Smooth muscle cell (in vitro differentiated cells): ENCODE measurements at regions not wholly inside any gene's neighbourhood (a gene's known extent, or its start where the extent isn't known, plus 50 kb on each side); places are given as distances from the start of the nearest gene placed in this dataset.

Experiments used
- DNase-seq: peaks from one replicate; lab custom pipeline; 2025; ENCODE audit not compliant: unreplicated experiment; lab: John Stamatoyannopoulos, UW
- H2AFZ ChIP-seq: fragments of 200-600 bp; sonication (generic); 2 replicates; pipeline ENCODE4 v1.6.0; 2016; ENCODE audit warnings: antibody characterized with exemption, low read depth, mild to moderate bottlenecking
- H3F3A ChIP-seq: fragments of 200-600 bp; sonication (generic); 2 replicates; pipeline ENCODE4 v1.6.0; 2017; ENCODE audit warnings: antibody characterized with exemption, low read depth
- H3K27ac ChIP-seq: fragments of 200-600 bp; sonication (generic); 2 replicates; pipeline ENCODE4 v1.5.1; 2016; ENCODE audit warnings: low read depth, mild to moderate bottlenecking
- H3K27me3 ChIP-seq: fragments of 200-600 bp; sonication (generic); 2 replicates; pipeline ENCODE4 v1.6.1; 2016; ENCODE audit warnings: low read depth, mild to moderate bottlenecking
- H3K36me3 ChIP-seq: fragments of 200-600 bp; sonication (generic); 2 replicates; pipeline ENCODE4 v1.5.1; 2016; ENCODE audit warnings: low read depth
- H3K4me1 ChIP-seq: fragments of 200-600 bp; sonication (generic); 2 replicates; pipeline ENCODE4 v1.5.1; 2016; ENCODE audit warnings: low read depth
- H3K4me2 ChIP-seq: fragments of 200-600 bp; sonication (generic); 2 replicates; pipeline ENCODE4 v1.6.0; 2016; ENCODE audit warnings: mild to moderate bottlenecking
- H3K4me3 ChIP-seq: fragments of 200-600 bp; sonication (generic); 2 replicates; pipeline ENCODE4 v1.5.1; 2016; ENCODE audit warnings: mild to moderate bottlenecking
- H3K79me2 ChIP-seq: fragments of 200-600 bp; sonication (generic); 2 replicates; pipeline ENCODE4 v1.6.0; 2016; ENCODE audit warnings: low read depth, mild to moderate bottlenecking
- H3K9ac ChIP-seq: fragments of 200-600 bp; sonication (generic); 2 replicates; pipeline ENCODE4 v1.6.0; 2016; ENCODE audit warnings: low read depth
- H3K9me3 ChIP-seq: fragments of 200-600 bp; sonication (generic); replicated peaks from 2 replicates; pipeline ENCODE4 v1.5.1; 2016; ENCODE audit warnings: low read depth
- H4K20me1 ChIP-seq: fragments of 200-600 bp; sonication (generic); 2 replicates; pipeline ENCODE4 v1.6.0; 2016; ENCODE audit warnings: low read depth
- WGBS: methylation state at CpG from one replicate; pipeline ENCODE4 v1.1.7; 2016; ENCODE audit warnings: low lambda C conversion rate; 5-methylcytosine and 5-hydroxymethylcytosine counted together
- TF ChIP-seq, protein P1 (sequence below): fragments of 200-600 bp; sonication (generic); IDR thresholded peaks from 2 replicates; pipeline ENCODE4 v1.5.1; 2017; ENCODE audit warnings: borderline replicate concordance, mild to moderate bottlenecking, antibody characterized with exemption; ENCODE audit not compliant: insufficient read depth, poor library complexity, severe bottlenecking

GRCh38 chr2:84271977-84272376, 187.1 kb downstream of the SUCLG1 start:
- Histone ChIP-seq H3K27me3 (no peaks in the 10 kb centered on the region), H3K27ac (no peak overlapping the region), H3K36me3 (no peaks in the 10 kb centered on the region), H4K20me1 (no peaks in the 10 kb centered on the region), H3F3A (no peaks in the 10 kb centered on the region), H3K79me2 (no peaks in the 10 kb centered on the region), H3K4me2 (no peak overlapping the region), H3K4me3 (no peak overlapping the region), H2AFZ (no peak overlapping the region), H3K9me3 (no peaks in the 10 kb centered on the region), H3K9ac (no peak overlapping the region), H3K4me1 (no peaks in the 10 kb centered on the region)
- no peak for DNase-seq
- TF ChIP-seq, protein P1, sequence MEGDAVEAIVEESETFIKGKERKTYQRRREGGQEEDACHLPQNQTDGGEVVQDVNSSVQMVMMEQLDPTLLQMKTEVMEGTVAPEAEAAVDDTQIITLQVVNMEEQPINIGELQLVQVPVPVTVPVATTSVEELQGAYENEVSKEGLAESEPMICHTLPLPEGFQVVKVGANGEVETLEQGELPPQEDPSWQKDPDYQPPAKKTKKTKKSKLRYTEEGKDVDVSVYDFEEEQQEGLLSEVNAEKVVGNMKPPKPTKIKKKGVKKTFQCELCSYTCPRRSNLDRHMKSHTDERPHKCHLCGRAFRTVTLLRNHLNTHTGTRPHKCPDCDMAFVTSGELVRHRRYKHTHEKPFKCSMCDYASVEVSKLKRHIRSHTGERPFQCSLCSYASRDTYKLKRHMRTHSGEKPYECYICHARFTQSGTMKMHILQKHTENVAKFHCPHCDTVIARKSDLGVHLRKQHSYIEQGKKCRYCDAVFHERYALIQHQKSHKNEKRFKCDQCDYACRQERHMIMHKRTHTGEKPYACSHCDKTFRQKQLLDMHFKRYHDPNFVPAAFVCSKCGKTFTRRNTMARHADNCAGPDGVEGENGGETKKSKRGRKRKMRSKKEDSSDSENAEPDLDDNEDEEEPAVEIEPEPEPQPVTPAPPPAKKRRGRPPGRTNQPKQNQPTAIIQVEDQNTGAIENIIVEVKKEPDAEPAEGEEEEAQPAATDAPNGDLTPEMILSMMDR = no peak
- WGBS = 87% methylated on average over 3 of the region's 3 CpGs

DNA sequence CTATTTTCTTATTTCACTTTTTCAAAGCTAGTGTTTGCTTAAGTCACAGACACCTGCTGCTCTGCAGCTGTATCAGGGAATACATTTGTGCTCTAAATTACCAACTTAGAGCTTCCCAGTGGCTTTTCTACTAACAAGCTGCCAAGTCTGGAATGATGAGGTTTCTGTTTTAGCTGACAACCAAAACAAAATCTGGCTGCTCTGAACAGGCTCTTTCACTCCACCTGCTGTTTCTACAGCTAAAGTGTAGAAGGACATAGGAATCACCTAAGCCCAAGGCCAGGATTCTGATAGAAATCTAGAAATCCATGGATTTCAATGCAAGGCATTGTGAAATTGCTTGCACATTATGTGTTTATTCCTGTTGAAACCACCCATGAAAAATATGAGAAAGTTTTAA, 201.2 kb downstream of the SUCLG1 start:
- no peak overlapping the region for H2AFZ ChIP-seq
- no peaks in the 10 kb centered on the region for H4K20me1 ChIP-seq
- no peak overlapping the region for H3K4me3 ChIP-seq
- TF ChIP-seq, protein P1 = peak; percentile 35
- H3K9ac ChIP-seq = no peak overlapping the region
- no peaks in the 10 kb centered on the region for H3K4me1 ChIP-seq
- no peaks in the 10 kb centered on the region for H3F3A ChIP-seq
- H3K79me2 ChIP-seq = no peaks in the 10 kb centered on the region
- no peak for DNase-seq
- no peaks in the 10 kb centered on the region for H3K9me3 ChIP-seq
- no peaks in the 10 kb centered on the region for H3K27me3 ChIP-seq
- H3K4me2 ChIP-seq = no peak overlapping the region
- no peak overlapping the region for H3K27ac ChIP-seq
- no peaks in the 10 kb centered on the region for H3K36me3 ChIP-seq

DNA sequence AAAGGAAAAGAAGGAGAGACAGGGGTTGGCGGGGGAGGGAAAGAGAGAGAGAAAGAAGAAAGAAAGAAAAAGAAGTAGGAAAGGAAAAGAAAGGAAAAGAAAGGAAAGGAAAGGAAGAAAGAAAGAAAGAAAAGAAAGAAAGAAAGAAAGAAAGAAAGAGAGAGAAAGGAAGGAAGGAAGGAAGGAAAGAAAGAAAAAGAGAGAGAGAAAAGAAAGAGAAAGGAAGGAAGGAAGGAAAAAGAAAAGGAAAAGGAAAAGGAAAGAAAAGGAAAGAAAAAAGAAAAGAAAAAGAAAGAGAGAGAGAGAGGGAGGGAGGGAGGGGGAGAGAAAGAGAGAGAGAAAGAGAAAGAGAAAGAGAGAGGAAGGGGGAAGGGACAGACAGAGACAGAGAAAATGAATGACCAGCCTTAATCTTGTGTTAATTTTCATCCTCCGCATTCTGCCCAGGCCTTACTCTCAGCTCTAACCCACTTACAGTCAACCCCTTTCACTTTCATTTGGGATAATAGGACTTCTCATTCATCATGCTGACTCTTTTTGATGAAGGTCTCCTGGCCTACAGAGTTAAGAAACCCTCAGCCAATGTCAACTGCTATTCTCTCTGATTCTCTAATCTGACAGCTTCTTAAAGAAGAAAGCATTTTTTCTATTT, 207.3 kb downstream of the SUCLG1 start:
- no peaks in the 10 kb centered on the region for H3K9me3 ChIP-seq

DNA sequence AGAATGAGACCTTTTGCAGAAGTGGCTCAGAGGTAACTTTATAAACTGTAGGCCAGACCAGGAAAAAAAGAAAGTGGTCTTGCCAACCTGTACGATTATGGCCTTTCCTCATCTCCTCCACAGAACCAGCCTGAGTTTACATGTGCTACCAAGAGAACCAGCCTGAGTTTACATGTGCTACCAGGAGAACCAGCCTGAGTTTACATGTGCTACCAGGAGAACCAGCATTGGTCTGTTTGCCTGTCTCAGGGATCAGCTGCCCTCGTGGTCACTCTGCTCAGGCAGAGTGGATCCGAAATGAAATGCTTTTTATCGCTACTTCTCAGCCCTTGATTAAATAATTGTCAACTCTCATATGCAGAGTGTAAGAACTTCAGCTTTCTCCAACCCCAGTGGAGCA, 209.9 kb downstream of the SUCLG1 start:
- 90% methylated on average over 4 of the region's 4 CpGs for WGBS
- Histone ChIP-seq H3K27ac (no peak overlapping the region), H3K9me3 (no peaks in the 10 kb centered on the region), H3K4me1 (no peaks in the 10 kb centered on the region), H3K4me2 (no peak overlapping the region), H3K27me3 (peaks cover 3% of the 10 kb centered on the region), H4K20me1 (no peaks in the 10 kb centered on the region), H3K79me2 (no peaks in the 10 kb centered on the region), H3F3A (peaks cover 6% of the 10 kb centered on the region), H3K4me3 (no peak overlapping the region), H2AFZ (no peak overlapping the region), H3K36me3 (no peaks in the 10 kb centered on the region), H3K9ac (no peak overlapping the region)
- DNase-seq = no peak
- TF ChIP-seq, protein P1 = no peak

More for the DNA sequence above, 207.3 kb downstream of the SUCLG1 start:
- 93% methylated on average over 2 of the region's 2 CpGs for WGBS
- Histone ChIP-seq H2AFZ (no peak overlapping the region), H3K4me2 (no peak overlapping the region), H3K36me3 (no peaks in the 10 kb centered on the region), H3F3A (no peaks in the 10 kb centered on the region), H3K79me2 (no peaks in the 10 kb centered on the region), H3K9ac (no peak overlapping the region), H3K27ac (no peak overlapping the region), H3K27me3 (peaks cover 3% of the 10 kb centered on the region), H3K4me1 (no peaks in the 10 kb centered on the region), H4K20me1 (no peaks in the 10 kb centered on the region), H3K4me3 (no peak overlapping the region)
- TF ChIP-seq, protein P1 = no peak
- DNase-seq = no peak
